DND-41 (cell line): ENCODE measurements at regions not wholly inside any gene's neighbourhood (a gene's known extent, or its start where the extent isn't known, plus 50 kb on each side); places are given as distances from the start of the nearest gene placed in this dataset.
"Not testable (repeated sequence)": the region's sequence is repeated elsewhere in the genome, so short reads cannot be mapped to it uniquely, and the experiment has no call there.

Experiments used
- ATAC-seq: fragments of 200-7000 bp; cut with Tn5 transposase; 3 replicates; pipeline ENCODE4 v1.9.1; 2021; ENCODE audit warnings: low read depth; ENCODE audit not compliant: insufficient read depth
- DNase-seq: peaks from one replicate; pipeline ENCODE4 v3.0.0-alpha.2; 2020
- H2AFZ ChIP-seq: 2 replicates; pipeline ENCODE4 v1.6.0; 2012; ENCODE audit warnings: low read depth, low read length
- H3K27ac ChIP-seq: 2 replicates; pipeline ENCODE4 v1.5.1; 2012; ENCODE audit warnings: low read length, inconsistent platforms
- H3K27me3 ChIP-seq: fragments of 200-600 bp; sonication (generic); 2 replicates; pipeline ENCODE4 v1.6.0; 2012; ENCODE audit warnings: low read length, mild to moderate bottlenecking, inconsistent platforms; ENCODE audit not compliant: insufficient read depth, poor library complexity
- H3K36me3 ChIP-seq: 2 replicates; pipeline ENCODE4 v1.5.1; 2012; ENCODE audit warnings: low read length, inconsistent platforms; ENCODE audit not compliant: insufficient read depth
- H3K4me1 ChIP-seq: 2 replicates; pipeline ENCODE4 v1.5.1; 2012; ENCODE audit warnings: mild to moderate bottlenecking, low read length; ENCODE audit not compliant: insufficient read depth
- H3K4me2 ChIP-seq: 2 replicates; pipeline ENCODE4 v1.6.0; 2012; ENCODE audit warnings: mild to moderate bottlenecking, moderate library complexity, low read length, inconsistent platforms; ENCODE audit not compliant: insufficient read depth
- H3K4me3 ChIP-seq, 2 experiments: fragments of 200-600 bp in 1 of 2; shearing (Covaris generic) in 1 of 2; 2 replicates each; pipeline ENCODE4 v1.5.1; 2012 to 2016; ENCODE audit warnings: inconsistent platforms in 2 of 2, low read length in 2 of 2, mild to moderate bottlenecking in 2 of 2, low read depth in 1 of 2, moderate library complexity in 1 of 2
- H3K79me2 ChIP-seq: 2 replicates; pipeline ENCODE4 v1.6.0; 2012; ENCODE audit warnings: low read length, inconsistent platforms; ENCODE audit not compliant: insufficient read depth
- H3K9ac ChIP-seq: 2 replicates; pipeline ENCODE4 v1.6.0; 2012; ENCODE audit warnings: low read depth, mild to moderate bottlenecking, inconsistent platforms, low read length, moderate library complexity
- H3K9me3 ChIP-seq: 2 replicates; pipeline ENCODE4 v1.5.1; 2012; ENCODE audit warnings: low read length, moderate library complexity, mild to moderate bottlenecking, inconsistent platforms; ENCODE audit not compliant: insufficient read depth, severe bottlenecking
- H4K20me1 ChIP-seq: 2 replicates; pipeline ENCODE4 v1.6.0; 2012; ENCODE audit warnings: low read length; ENCODE audit not compliant: insufficient read depth
- EZH2 ChIP-seq: IDR thresholded peaks from 3 replicates; pipeline ENCODE4 v1.6.1; 2012; ENCODE audit warnings: borderline replicate concordance, low read depth, mild to moderate bottlenecking, moderate library complexity, low read length, inconsistent platforms; ENCODE audit not compliant: severe bottlenecking
- TF ChIP-seq, protein P1 (sequence below): IDR thresholded peaks from 2 replicates; pipeline ENCODE4 v1.5.1; 2012; ENCODE audit warnings: borderline replicate concordance, low read length, moderate library complexity, mild to moderate bottlenecking; ENCODE audit not compliant: poor library complexity, severe bottlenecking; ENCODE audit errors: extremely low read depth

DNA sequence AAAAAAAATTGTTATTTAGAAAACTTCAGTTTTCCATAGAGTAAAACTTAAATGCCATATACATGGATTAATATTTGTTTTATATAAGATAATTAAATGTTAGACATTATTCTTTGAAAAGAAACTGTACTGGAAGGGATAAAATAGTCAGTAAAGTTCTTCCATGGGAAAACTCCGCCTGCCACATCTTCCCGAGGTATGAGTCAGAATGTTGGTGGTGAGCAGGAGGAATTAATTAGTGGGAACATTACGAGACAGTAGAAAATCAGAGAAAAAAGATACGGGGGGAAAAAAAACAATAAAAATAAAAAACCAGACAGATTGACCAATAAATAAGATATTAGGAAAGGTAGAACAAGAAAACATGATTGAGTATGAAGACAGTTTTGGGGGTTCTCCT, 930.3 kb upstream of the C9orf72 start:
- Histone ChIP-seq H3K79me2 (no peaks in the 10 kb centered on the region), H3K27ac (no peak overlapping the region), H3K4me3 (no peak overlapping the region), H3K4me2 (no peak overlapping the region), H3K9ac (no peak overlapping the region), H2AFZ (no peak overlapping the region), H3K9me3 (no peaks in the 10 kb centered on the region), H4K20me1 (no peaks in the 10 kb centered on the region), H3K4me1 (no peaks in the 10 kb centered on the region), H3K27me3 (no peaks in the 10 kb centered on the region), H3K36me3 (no peaks in the 10 kb centered on the region)
- ATAC-seq = no peak
- TF ChIP-seq EZH2 = no peak
- TF ChIP-seq, protein P1, sequence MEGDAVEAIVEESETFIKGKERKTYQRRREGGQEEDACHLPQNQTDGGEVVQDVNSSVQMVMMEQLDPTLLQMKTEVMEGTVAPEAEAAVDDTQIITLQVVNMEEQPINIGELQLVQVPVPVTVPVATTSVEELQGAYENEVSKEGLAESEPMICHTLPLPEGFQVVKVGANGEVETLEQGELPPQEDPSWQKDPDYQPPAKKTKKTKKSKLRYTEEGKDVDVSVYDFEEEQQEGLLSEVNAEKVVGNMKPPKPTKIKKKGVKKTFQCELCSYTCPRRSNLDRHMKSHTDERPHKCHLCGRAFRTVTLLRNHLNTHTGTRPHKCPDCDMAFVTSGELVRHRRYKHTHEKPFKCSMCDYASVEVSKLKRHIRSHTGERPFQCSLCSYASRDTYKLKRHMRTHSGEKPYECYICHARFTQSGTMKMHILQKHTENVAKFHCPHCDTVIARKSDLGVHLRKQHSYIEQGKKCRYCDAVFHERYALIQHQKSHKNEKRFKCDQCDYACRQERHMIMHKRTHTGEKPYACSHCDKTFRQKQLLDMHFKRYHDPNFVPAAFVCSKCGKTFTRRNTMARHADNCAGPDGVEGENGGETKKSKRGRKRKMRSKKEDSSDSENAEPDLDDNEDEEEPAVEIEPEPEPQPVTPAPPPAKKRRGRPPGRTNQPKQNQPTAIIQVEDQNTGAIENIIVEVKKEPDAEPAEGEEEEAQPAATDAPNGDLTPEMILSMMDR = no peak
- DNase-seq = no peak

DNA sequence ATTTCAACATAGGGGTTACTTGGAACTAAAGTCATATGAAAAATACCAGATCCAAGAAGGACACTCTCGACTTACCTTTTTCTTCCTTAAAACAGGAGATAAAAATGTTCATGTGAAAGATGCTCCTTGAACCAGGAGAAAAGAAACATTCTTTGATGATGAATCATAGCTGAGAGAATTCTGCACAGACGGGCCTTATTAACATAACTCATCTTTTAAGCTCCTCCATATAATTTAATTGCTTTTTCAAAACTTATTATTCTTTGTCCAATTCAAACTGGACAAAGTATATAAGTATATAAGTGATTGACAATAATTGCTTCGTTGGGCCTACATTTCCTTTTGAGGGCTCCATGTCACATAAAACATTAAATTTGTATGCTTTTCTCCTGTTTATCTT, 945.2 kb upstream of the C9orf72 start:
- Histone ChIP-seq H3K4me3 (no peak overlapping the region), H3K27me3 (no peaks in the 10 kb centered on the region), H2AFZ (no peak overlapping the region), H3K36me3 (no peaks in the 10 kb centered on the region), H3K9ac (no peak overlapping the region), H3K27ac (no peak overlapping the region), H4K20me1 (no peaks in the 10 kb centered on the region), H3K4me2 (no peak overlapping the region), H3K79me2 (no peaks in the 10 kb centered on the region), H3K4me1 (no peaks in the 10 kb centered on the region), H3K9me3 (no peaks in the 10 kb centered on the region)
- no peak for TF ChIP-seq EZH2
- TF ChIP-seq, protein P1 = no peak
- ATAC-seq = no peak
- no peak for DNase-seq

GRCh38 chr9:28524309-28524708, 951.0 kb upstream of the C9orf72 start:
- H3K9ac ChIP-seq, H3K27ac ChIP-seq, H3K4me1 ChIP-seq, H2AFZ ChIP-seq, H3K9me3 ChIP-seq, H3K27me3 ChIP-seq, H4K20me1 ChIP-seq, DNase-seq, ATAC-seq, H3K79me2 ChIP-seq, H3K4me2 ChIP-seq, H3K4me3 ChIP-seq, H3K36me3 ChIP-seq: not testable (repeated sequence)

- ATAC-seq = no peak
- DNase-seq = no peak
- H3K9me3 ChIP-seq = no peaks in the 10 kb centered on the region
- no peak overlapping the region for H3K4me3 ChIP-seq
- H3K27ac ChIP-seq = no peak overlapping the region
- H3K4me2 ChIP-seq = no peak overlapping the region
- no peaks in the 10 kb centered on the region for H3K27me3 ChIP-seq
- H3K36me3 ChIP-seq = no peaks in the 10 kb centered on the region
- no peaks in the 10 kb centered on the region for H3K79me2 ChIP-seq
- no peaks in the 10 kb centered on the region for H3K4me1 ChIP-seq
- H3K9ac ChIP-seq = no peak overlapping the region
- no peak for TF ChIP-seq EZH2
- TF ChIP-seq, protein P1 = no peak
- no peaks in the 10 kb centered on the region for H4K20me1 ChIP-seq
- no peak overlapping the region for H2AFZ ChIP-seq
Measured at GRCh38 chr9:28528049-28528448, 954.8 kb upstream of the C9orf72 start.
